A549 (cell line): ENCODE measurements at regions not wholly inside any gene's neighbourhood (a gene's known extent, or its start where the extent isn't known, plus 50 kb on each side); places are given as distances from the start of the nearest gene placed in this dataset.

ENCODE experiments used
- ATAC-seq, 2 experiments: fragments of 200-7000 bp in 1 of 2; fragments of >200 bp in 1 of 2; cut with Nextera tagmentation in 1 of 2; cut with Tn5 transposase in 1 of 2; 3 replicates each; pipeline versions ENCODE4 v1.8.0 to v1.9.1; 2018 to 2020; ENCODE audit warnings: mild to moderate bottlenecking in 1 of 2, moderate library complexity in 1 of 2
- CTCF ChIA-PET: fragments of 300-600 bp; sonication (Branson Sonifier 250); formaldehyde crosslinking; extraction: SDS; loops from one replicate; lab custom pipeline; 2021; ENCODE audit warnings: antibody characterized with exemption, inconsistent platforms; lab: Yijun Ruan, JAX
- POLR2A ChIA-PET: fragments of 350-600 bp; formaldehyde crosslinking; extraction: SDS; loops from one replicate; lab custom pipeline; 2021; ENCODE audit warnings: antibody characterized with exemption, inconsistent platforms; lab: Yijun Ruan, JAX
- DNase-seq, 2 experiments: peaks; one replicate each; pipeline versions ENCODE4 v3.0.0 to v3.0.0-alpha.2; 2011 to 2016; ENCODE audit warnings: low read depth in 1 of 2, low spot score in 1 of 2
- FAIRE-seq: peaks from 2 replicates; lab custom pipeline; 2011; peaks lifted over from hg19 to GRCh38; lab: Jason Lieb, UNC
- H3K27ac ChIP-seq, 2 experiments: fragments of >200 bp; sonication (Bioruptor Twin); formaldehyde crosslinking; 3 replicates each; pipeline ENCODE4 v1.5.1; 2016 to 2017
- H3K4me1 ChIP-seq: fragments of >200 bp; sonication (Bioruptor Twin); formaldehyde crosslinking; 3 replicates; pipeline ENCODE4 v1.6.1; 2016
- H3K4me2 ChIP-seq: fragments of >200 bp; sonication (Bioruptor Twin); formaldehyde crosslinking; 3 replicates; pipeline ENCODE4 v1.6.1; 2016
- H3K4me3 ChIP-seq: fragments of >200 bp; sonication (Bioruptor Twin); formaldehyde crosslinking; 3 replicates; pipeline ENCODE4 v1.5.1; 2016
- H3K9me3 ChIP-seq: fragments of >200 bp; sonication (Bioruptor Twin); formaldehyde crosslinking; 3 replicates; pipeline ENCODE4 v1.6.1; 2016
- ATOH8 ChIP-seq: fragments of 250-450 bp; sonication (Bioruptor Pico); IDR thresholded peaks from 2 replicates; pipeline ENCODE4 v1.5.0; 2020; ENCODE audit warnings: low read depth, mild to moderate bottlenecking, moderate library complexity
- BHLHE40 ChIP-seq: IDR thresholded peaks from 2 replicates; pipeline ENCODE4 v1.6.1; 2012; ENCODE audit warnings: low read depth, low read length, inconsistent platforms
- CBX8 ChIP-seq: fragments of 200-600 bp; sonication (generic); IDR thresholded peaks from 2 replicates; pipeline ENCODE4 v1.6.1; 2016
- CEBPB ChIP-seq, 2 experiments: fragments of >200 bp in 1 of 2; sonication (Bioruptor Twin) in 1 of 2; formaldehyde crosslinking in 1 of 2; IDR thresholded peaks; 2 replicates each; pipeline ENCODE4 v1.6.1; 2012 to 2016
- CHD4 ChIP-seq: fragments of 200-600 bp; sonication (generic); IDR thresholded peaks from 2 replicates; pipeline ENCODE4 v1.6.1; 2016; ENCODE audit warnings: antibody characterized with exemption, mild to moderate bottlenecking, borderline replicate concordance
- GATA3 ChIP-seq: IDR thresholded peaks from 2 replicates; pipeline ENCODE4 v1.6.1; 2012; ENCODE audit warnings: borderline replicate concordance
- HDAC2 ChIP-seq: fragments of 200-600 bp; sonication (generic); IDR thresholded peaks from 2 replicates; pipeline ENCODE4 v1.6.1; 2016
- HES2 ChIP-seq: fragments of >200 bp; sonication (Bioruptor Twin); formaldehyde crosslinking; IDR thresholded peaks from 2 replicates; pipeline ENCODE4 v1.6.1; 2016
- HOXA7 ChIP-seq: fragments of 250-450 bp; sonication (Bioruptor Pico); IDR thresholded peaks from 2 replicates; pipeline ENCODE4 v1.5.0; 2020; ENCODE audit warnings: mild to moderate bottlenecking, moderate library complexity
- HOXB13 ChIP-seq: fragments of 250-450 bp; sonication (Bioruptor Pico); IDR thresholded peaks from 2 replicates; pipeline ENCODE4 v1.5.0; 2020; ENCODE audit warnings: low read depth, mild to moderate bottlenecking, moderate library complexity
- JUNB ChIP-seq: fragments of >200 bp; sonication (Bioruptor Twin); formaldehyde crosslinking; IDR thresholded peaks from 2 replicates; pipeline ENCODE4 v1.6.1; 2016
- KDM1A ChIP-seq: fragments of 200-600 bp; sonication (generic); IDR thresholded peaks from 2 replicates; pipeline ENCODE4 v1.6.1; 2016; ENCODE audit warnings: low read depth, mild to moderate bottlenecking
- KDM5A ChIP-seq: fragments of 200-600 bp; sonication (generic); IDR thresholded peaks from 2 replicates; pipeline ENCODE4 v1.6.1; 2016; ENCODE audit warnings: antibody characterized with exemption, mild to moderate bottlenecking
- MAZ ChIP-seq: fragments of 150-350 bp; IDR thresholded peaks from 2 replicates; pipeline ENCODE4 v1.6.1; 2014; ENCODE audit warnings: antibody characterized with exemption, low read depth, low read length, borderline replicate concordance
- MYC ChIP-seq: IDR thresholded peaks from 2 replicates; pipeline ENCODE4 v1.6.1; 2012; ENCODE audit warnings: mild to moderate bottlenecking, inconsistent platforms, low read length, improper control_type of control experiment, borderline replicate concordance
- NPAS2 ChIP-seq: fragments of 250-450 bp; sonication (Bioruptor Pico); IDR thresholded peaks from 2 replicates; pipeline ENCODE4 v1.8.0; 2022; ENCODE audit warnings: mild to moderate bottlenecking, moderate library complexity, borderline replicate concordance
- NR3C1 ChIP-seq: fragments of >200 bp; sonication (Bioruptor Twin); formaldehyde crosslinking; IDR thresholded peaks from 3 replicates; pipeline ENCODE4 v1.6.1; 2017
- PHF8 ChIP-seq: fragments of 200-600 bp; sonication (generic); IDR thresholded peaks from 2 replicates; pipeline ENCODE4 v1.6.1; 2016; ENCODE audit warnings: low read depth, mild to moderate bottlenecking, antibody characterized with exemption, moderate library complexity, borderline replicate concordance
- RCOR1 ChIP-seq: fragments of 150-350 bp; IDR thresholded peaks from 2 replicates; pipeline ENCODE4 v1.6.1; 2014; ENCODE audit warnings: antibody characterized with exemption, low read length, low read depth
- ZFP36 ChIP-seq: fragments of 450-650 bp; IDR thresholded peaks from 2 replicates; pipeline ENCODE4 v1.6.1; 2014; ENCODE audit warnings: borderline replicate concordance; ENCODE audit not compliant: partially characterized antibody
- ZNF302 ChIP-seq: fragments of 250-450 bp; sonication (Bioruptor Pico); IDR thresholded peaks from 2 replicates; pipeline ENCODE4 v1.9.0; 2021; ENCODE audit warnings: inconsistent platforms, mild to moderate bottlenecking, moderate library complexity
- ZSCAN20 ChIP-seq: fragments of 250-450 bp; sonication (Bioruptor Pico); IDR thresholded peaks from 2 replicates; pipeline ENCODE4 v1.8.0; 2022; ENCODE audit warnings: mild to moderate bottlenecking, moderate library complexity
- WGBS: methylation state at CpG from one replicate; pipeline ENCODE4 v1.1.6; 2017; ENCODE audit errors: missing lambda C conversion rate; 5-methylcytosine and 5-hydroxymethylcytosine counted together
- TF ChIP-seq, protein P1 (sequence below): IDR thresholded peaks from 2 replicates; pipeline ENCODE4 v1.6.1; 2012
- TF ChIP-seq, protein P2 (sequence below): fragments of 250-450 bp; sonication (Bioruptor Pico); IDR thresholded peaks from 2 replicates; pipeline ENCODE4 v1.5.0; 2021; ENCODE audit warnings: mild to moderate bottlenecking, moderate library complexity, borderline replicate concordance
- TF ChIP-seq, protein P3 (sequence below): IDR thresholded peaks from 2 replicates; pipeline ENCODE4 v1.6.1; 2012; ENCODE audit warnings: low read depth, borderline replicate concordance

DNA sequence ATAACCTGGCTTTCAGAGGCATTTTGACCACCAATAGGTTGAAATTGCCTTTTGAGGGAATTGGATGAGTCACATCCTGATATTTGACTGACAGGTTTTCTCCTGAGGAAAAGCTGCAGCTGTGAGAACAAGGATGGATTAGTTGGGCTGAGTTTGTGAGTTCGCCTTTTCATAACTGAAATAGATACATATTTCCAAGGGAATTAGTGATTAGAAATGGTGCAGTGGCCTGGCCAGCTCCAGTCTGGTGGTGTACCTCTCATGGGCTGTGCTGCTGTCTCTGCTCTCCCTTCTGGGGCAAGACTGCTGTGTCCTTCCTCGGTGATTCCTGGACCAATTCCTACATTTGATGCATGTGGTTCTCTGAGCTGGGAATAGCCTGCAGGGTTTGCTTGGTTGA, 341.3 kb downstream of the TSN start:
- H3K4me3 ChIP-seq = no peak overlapping the region
- DNase-seq = no peak
- ChIA-PET CTCF (no interaction called here), POLR2A (no interaction called here)
- H3K4me2 ChIP-seq = no peak overlapping the region
- no peak for TF ChIP-seq HES2
- no peak for TF ChIP-seq ZFP36
- TF ChIP-seq HOXA7 (CRISPR knock-in tag) = no peak
- TF ChIP-seq NR3C1 = no peak
- no peak for TF ChIP-seq ATOH8 (CRISPR knock-in tag)
- TF ChIP-seq, protein P1, sequence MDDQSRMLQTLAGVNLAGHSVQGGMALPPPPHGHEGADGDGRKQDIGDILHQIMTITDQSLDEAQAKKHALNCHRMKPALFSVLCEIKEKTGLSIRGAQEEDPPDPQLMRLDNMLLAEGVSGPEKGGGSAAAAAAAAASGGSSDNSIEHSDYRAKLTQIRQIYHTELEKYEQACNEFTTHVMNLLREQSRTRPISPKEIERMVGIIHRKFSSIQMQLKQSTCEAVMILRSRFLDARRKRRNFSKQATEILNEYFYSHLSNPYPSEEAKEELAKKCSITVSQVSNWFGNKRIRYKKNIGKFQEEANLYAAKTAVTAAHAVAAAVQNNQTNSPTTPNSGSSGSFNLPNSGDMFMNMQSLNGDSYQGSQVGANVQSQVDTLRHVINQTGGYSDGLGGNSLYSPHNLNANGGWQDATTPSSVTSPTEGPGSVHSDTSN = no peak
- TF ChIP-seq CHD4 = no peak
- no peak for TF ChIP-seq JUNB
- TF ChIP-seq HDAC2 = no peak
- no peak for TF ChIP-seq HOXB13 (CRISPR knock-in tag)
- TF ChIP-seq, protein P2, sequence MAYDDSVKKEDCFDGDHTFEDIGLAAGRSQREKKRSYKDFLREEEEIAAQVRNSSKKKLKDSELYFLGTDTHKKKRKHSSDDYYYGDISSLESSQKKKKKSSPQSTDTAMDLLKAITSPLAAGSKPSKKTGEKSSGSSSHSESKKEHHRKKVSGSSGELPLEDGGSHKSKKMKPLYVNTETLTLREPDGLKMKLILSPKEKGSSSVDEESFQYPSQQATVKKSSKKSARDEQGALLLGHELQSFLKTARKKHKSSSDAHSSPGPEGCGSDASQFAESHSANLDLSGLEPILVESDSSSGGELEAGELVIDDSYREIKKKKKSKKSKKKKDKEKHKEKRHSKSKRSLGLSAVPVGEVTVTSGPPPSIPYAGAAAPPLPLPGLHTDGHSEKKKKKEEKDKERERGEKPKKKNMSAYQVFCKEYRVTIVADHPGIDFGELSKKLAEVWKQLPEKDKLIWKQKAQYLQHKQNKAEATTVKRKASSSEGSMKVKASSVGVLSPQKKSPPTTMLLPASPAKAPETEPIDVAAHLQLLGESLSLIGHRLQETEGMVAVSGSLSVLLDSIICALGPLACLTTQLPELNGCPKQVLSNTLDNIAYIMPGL = no peak
- no peak for TF ChIP-seq NPAS2 (CRISPR knock-in tag)
- no peak for TF ChIP-seq MAZ
- TF ChIP-seq GATA3 = no peak
- no peak for TF ChIP-seq CEBPB (IDR thresholded peaks at IDR 0.05)
- H3K4me1 ChIP-seq = no peaks in the 10 kb centered on the region
- no peak overlapping the region for H3K27ac ChIP-seq
- WGBS = 0% methylated on average over 2 of the region's 2 CpGs
- no peak for FAIRE-seq
- no peaks in the 10 kb centered on the region for H3K9me3 ChIP-seq
- ATAC-seq = no peak

DNA sequence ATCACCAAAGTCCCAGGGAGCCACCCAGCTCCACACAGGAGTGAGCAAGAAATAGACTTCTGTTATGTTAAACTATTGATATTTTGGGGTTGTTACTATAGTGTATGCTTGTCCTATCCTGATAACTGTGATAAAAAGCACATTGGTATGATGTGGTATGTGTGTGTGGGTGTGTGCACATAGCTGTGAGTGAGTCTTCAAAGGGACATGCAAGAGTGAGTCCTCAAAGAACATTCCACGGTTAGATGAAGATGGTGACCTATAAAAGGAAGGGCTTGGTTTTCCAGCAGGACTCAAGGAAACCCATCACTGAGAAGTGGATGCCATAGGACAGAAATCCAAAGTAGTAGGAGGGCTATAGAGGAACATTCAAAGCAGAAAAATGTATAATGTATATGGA, 342.9 kb downstream of the TSN start:
- DNase-seq (no peak), ATAC-seq (no peak), FAIRE-seq (no peak)
- Histone ChIP-seq H3K4me3 (no peak overlapping the region), H3K27ac (no peak overlapping the region), H3K9me3 (no peaks in the 10 kb centered on the region), H3K4me2 (no peak overlapping the region), H3K4me1 (no peaks in the 10 kb centered on the region)
- ChIA-PET CTCF (interaction anchor here (0.9 kb wide), 1 partner anchor 10 kb away, joined by 3 read pairs; no protein-coding TSS in a partner anchor), POLR2A (no interaction called here)
- 15% methylated on average over 1 of the region's 1 CpG for WGBS
- TF ChIP-seq, protein P3, sequence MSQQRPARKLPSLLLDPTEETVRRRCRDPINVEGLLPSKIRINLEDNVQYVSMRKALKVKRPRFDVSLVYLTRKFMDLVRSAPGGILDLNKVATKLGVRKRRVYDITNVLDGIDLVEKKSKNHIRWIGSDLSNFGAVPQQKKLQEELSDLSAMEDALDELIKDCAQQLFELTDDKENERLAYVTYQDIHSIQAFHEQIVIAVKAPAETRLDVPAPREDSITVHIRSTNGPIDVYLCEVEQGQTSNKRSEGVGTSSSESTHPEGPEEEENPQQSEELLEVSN = no peak
- no peak for TF ChIP-seq HDAC2
- TF ChIP-seq ATOH8 (CRISPR knock-in tag) = no peak
- no peak for TF ChIP-seq BHLHE40
- TF ChIP-seq CBX8 = no peak
- TF ChIP-seq HOXA7 (CRISPR knock-in tag) = no peak
- TF ChIP-seq KDM5A = no peak
- TF ChIP-seq RCOR1 = no peak
- no peak for TF ChIP-seq PHF8
- no peak for TF ChIP-seq MYC
- no peak for TF ChIP-seq KDM1A
- TF ChIP-seq CHD4 = no peak
- TF ChIP-seq ZNF302 (CRISPR knock-in tag) = no peak
- TF ChIP-seq CEBPB (IDR thresholded peaks at IDR 0.05) = no peak
- no peak for TF ChIP-seq ZSCAN20 (CRISPR knock-in tag)
